NCI-H187 (cell line): ENCODE measurements at regions not wholly inside any gene's neighbourhood (a gene's known extent, or its start where the extent isn't known, plus 50 kb on each side); places are given as distances from the start of the nearest gene placed in this dataset.

ENCODE experiments used
- DNase-seq, 2 experiments: peaks; one replicate each; lab custom pipeline; 2025; lab: John Stamatoyannopoulos, UW

DNA sequence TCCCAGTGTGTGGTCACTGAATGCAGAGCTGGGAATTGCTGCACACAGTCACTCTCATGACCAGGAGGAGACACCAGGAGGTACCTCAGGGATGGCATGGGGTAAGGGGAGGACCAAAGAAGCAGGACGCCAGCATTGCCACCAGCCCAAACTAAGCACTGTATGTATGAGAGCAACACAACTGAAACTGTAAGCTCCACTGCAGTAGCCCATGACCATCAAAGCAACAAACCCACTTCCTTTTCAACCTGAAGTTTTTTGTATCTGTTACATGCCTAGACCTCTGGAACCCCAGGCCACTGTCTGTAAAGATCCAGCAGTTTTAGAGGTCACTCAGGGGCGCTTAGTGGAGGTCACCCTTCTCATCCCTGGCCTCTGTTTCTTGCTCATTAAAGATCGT lies 164.3 kb downstream of the SETD4 start:
- DNase-seq = no peak

DNA sequence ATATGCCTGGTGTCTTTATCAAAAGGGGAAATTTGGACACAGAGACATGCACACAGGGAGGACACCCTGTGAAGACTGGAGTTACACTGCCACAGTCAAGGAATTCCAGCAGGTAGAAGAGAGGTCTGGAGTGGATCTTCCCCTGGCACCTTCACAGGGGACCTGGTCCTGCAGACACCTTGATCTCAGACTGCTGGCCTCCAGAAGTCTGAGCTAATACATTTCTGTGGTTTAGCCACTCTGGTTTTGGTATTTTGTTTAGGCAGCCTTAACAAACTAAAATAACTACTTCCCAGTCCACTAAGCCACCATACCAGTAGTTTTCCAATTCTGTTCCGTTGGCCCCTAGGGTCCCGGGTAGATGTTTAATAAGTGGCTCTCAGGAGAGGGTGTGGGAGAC lies 164.7 kb downstream of the SETD4 start:
- no peak for DNase-seq

GRCh38 chr21:35893156-35893555 lies 167.2 kb downstream of the SETD4 start:
- DNase-seq = no peak

GRCh38 chr21:35886887-35887286 lies 173.4 kb downstream of the SETD4 start:
- no peak for DNase-seq

- no peak for DNase-seq
Observed at GRCh38 chr21:35885942-35886541, 174.3 kb downstream of the SETD4 start.

DNA sequence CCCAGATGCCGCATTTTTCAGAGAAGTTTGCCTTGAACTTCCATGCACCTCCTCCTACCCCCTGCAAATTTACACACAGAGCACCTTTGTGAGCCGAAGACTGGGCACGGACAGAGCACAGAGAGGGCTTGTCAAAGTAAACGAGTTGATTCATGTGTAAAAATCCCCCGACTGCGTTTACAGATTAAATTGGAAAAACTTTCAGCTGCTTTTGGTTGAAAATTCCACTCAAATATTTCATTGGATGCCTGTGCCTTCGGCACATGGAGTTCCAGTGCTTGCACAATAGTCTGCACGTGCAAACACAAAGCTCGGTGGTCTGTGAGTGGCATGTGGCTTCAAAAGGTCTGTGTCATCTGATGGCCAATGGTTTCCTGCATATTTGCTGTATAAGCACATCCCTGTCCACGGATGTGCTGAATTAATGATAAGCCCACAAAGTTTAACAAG lies 177.5 kb downstream of the SETD4 start:
- no peak for DNase-seq

DNA sequence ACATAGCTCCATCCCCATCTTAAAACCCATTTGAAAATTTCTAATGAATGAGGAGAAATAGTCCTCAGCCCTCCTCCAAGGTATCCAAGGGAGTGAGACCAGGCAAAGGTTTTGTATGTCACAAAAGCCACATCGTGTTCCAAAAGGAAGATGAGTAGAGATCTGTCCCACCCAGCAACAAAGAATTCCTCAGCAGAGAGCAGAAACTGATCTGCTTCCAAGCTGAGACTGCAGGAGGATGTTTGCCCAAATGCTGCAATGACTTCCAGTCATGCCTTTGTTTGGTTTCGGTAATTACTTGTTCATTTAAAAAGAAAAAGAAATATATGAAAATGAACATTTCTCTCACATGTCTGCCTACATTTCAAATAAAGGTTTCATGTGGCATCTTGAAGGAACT lies 186.9 kb downstream of the SETD4 start:
- DNase-seq = no peak

DNA sequence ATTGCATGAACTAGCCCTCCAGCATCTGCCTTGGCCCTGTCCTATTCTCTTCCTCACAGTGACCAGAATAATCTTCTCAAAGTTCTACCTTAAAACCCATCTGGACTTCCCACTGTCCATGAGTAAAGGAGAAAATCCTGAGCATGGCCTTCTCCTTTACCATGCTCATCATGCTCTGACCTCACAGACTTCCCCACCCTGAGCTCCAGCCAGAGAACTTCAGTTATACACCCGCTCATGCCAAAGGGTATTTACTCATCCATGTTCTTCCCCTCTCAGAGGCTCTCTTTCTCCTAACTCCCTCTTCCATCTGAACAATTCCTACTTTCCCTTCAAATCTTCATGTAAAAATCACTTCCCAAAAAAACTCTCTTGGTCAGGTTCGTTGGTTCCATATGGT lies 188.4 kb downstream of the SETD4 start:
- no peak for DNase-seq

DNA sequence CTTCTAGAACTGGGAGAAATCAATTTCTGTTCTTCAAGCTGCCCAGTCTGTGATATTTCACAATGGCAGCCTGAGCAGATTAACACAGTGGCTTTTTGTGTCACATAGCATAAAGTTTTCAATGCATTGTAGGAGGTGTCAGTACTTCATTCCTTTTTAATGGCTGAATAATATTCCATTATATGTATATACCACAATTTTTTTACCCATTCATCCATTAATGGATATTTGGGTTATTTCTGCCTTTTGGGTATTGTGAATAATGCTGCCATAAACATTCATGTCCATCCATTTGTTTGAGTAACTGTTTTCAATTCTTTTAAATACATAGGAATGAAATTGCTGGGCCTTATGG lies 191.5 kb downstream of the SETD4 start:
- DNase-seq = no peak

- no peak for DNase-seq
Observed at GRCh38 chr21:35868005-35868868, 192.1 kb downstream of the SETD4 start.

GRCh38 chr21:35864039-35864438 lies 196.3 kb downstream of the SETD4 start:
- no peak for DNase-seq

GRCh38 chr21:35862969-35863368 lies 197.4 kb downstream of the SETD4 start:
- no peak for DNase-seq

DNA sequence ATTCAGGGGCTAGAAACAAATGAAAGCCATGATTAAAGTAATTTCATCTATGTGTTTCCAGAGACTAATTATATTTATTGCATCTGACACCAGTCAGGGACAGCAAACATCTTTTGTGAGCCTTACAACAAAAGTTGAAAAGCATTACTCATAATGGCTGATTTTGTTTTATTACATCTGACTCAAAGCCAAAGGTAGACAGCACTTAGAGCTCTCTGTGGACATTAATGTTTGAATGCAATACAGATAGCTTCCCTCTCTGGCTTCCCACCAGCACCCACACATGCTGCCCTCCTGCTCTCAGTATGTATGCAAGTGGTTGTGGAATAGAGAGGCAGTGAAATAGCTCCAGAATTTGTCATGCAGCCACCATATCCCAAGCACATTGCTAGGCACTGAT lies 198.7 kb downstream of the SETD4 start:
- DNase-seq = no peak

DNA sequence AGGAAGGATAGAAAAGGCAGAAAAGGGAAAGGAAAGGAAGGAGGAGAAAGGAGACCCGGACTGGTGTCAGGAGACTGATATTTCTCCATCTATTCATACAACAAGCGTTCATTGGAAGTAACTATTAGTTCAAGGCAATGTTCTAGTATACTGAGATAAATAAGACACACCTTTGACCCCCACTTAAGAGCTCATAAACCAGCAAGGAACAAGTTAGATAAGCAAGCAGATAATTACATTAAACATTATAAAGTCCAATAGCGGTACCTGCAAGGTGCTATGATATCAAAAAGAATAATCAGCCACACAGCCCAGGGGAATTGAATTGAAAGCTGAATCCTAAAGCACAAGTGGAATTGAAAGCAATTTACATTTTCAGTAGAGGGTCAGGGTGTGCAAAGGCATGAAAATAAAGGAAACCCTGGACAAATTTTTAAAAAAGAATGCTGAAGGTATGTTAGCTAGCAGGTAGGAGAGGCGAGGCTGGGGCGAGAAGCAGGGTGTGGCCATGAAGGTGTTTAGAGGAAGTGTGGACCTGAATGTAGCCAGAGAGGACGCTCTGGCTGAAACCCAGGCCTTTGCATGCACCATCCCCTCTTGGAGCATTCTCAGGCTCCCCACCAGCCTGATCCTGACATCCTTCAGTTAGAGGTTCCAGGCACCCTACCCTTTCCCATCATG lies 200.0 kb downstream of the SETD4 start:
- no peak for DNase-seq

DNA sequence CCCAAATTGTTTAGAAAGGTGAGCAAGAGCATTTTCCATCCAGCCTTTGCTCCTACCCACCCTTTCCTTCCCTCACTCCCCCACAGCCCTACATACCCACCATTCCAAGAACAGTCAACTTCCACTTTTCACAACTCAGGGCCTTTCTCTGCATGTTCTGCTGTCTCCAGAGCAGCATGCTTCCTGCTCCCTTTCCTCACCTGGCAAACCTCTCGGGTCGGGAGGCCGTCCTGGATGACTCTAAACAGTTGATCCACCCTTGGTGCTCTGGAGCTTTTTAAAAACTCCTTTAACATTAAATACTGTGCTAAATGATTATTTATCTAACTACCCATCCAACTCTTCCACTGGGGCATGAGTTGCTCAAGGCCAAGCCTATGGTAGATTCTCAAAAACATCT lies 200.6 kb downstream of the SETD4 start:
- DNase-seq = no peak

DNA sequence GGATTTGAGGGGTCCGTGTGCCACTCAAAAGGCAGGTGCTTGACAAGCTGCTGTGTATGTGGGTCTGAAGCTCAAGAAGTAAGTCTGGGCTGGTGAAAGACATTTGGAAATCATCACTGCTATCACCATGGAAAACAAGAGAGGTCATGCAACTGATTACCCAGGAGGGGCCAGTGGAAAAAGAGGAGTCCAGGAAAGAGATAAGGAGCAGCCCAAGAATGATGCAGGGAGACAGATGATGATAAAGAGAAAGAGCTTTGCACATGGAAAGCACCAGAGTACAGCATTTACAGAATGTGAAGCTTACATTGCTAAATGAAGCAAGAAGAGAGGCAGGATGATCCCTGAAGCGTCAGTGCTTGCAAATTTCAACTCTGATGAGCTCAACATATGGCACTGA lies 203.2 kb downstream of the SETD4 start:
- no peak for DNase-seq

DNA sequence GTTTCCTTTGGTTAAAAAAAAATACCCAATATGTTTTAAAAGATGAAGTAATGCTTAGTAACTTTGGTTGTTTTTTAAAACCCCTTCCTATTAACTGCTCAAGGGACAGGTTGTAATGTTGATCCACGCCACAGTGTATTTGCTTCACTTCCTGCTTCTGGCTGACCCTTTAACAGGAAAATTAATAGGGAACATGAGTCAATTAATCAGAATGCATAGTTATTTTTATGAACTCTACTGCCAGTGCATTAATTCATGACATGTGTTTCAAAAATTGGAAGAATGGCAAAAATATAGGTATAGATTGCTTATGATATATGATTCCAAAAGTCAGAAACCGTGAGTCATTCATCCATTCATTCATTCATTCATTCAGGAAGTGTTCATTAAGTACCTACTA lies 204.8 kb downstream of the SETD4 start:
- no peak for DNase-seq

DNA sequence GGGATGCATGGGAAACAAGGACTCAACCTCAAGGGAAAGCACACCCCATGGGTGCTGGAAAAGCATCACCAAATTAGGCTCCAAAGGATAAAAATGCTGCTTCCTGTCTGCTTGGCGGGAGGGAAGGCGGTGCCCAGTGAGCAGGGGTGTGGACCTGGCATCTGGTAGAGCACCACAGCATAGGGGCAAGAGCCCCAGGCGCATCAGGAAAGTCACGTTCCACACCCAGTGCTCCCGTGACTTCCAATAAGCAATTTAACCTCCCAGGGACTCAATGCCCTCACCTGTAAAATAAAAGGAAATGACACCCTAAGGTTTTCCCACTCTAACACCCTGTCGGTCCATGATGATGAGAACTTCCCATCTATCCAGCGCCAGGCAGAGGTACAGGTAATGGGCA lies 206.0 kb downstream of the SETD4 start:
- no peak for DNase-seq

DNA sequence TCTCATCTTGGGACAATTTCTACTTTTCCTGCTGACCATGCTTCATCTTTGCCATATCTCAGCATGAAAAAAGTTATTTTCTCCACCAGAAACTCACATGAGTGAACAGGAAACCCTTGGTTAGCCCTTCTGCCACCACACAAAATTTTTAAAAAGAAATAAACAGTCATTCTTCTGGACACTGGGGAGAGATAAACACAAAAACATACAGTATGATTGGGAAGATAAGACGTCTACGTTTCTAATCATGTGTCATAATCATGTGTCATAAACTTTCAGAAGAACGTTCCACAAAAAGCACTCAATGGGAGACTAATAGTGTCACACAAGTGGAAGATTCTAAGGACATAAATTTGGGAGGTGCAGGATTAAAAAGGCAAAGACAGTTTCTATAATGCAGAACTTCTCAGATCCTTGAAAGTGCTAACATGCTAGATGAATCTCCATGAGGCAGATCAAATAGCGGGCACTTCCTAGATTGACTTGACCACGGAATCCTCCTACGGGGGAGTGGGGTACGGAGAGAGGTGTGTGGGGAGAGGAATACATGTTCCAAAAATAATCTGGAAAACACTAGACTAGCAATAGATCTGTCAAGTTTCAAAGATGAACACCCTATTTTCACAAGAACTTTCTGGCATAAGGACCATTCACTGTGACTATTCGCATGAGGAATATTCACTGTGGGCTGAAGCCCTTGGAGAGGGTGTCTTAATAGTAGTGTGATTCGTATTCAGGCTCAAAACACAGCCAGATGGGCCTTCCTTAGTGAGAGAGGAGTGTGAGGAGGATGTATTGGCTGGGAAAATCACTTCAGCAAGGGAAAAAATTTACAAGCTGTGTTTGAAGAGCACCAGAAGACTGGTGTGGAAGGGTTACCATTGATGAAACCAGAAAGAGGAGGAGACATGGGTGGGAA lies 206.7 kb downstream of the SETD4 start:
- DNase-seq = no peak

DNA sequence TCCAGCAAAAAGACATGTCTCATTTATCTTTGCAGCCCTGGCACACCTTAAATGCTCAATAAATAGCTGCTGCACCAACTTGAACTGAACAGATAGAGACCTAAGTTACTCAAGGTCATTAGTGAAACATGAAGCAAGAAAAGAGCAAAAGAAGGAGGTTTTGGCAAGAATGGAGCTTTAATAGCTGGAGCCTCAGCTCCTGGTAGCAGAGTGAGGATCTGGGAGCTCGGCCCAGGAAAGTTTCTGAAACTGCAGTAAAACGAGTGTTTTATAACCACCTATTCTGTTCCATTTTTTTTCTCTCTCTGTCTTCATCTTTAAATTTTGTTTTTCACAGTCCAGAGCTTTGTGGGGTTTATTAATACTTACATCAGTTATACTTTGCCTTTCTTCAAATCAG lies 207.5 kb downstream of the SETD4 start:
- DNase-seq = no peak

GRCh38 chr21:35850542-35851103 lies 209.7 kb downstream of the SETD4 start:
- DNase-seq = no peak

DNA sequence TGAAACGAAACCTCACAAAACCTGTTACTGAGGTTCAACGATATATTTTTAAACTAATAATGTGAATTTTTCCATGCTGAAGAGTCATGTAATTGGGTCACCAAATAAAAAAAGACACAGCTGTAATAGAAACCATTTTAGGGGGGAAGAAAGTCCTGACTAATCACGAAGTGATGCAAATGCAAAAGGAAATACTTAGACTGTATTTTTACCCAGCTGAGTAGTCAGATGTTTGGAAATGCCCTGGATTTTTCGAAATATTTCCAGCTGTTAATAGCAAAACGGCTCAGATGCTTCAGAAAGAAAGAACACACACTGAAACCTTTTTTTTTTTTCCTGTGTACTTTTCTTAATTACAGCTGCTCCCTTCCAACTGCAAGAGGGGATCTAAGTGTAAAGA lies 210.3 kb downstream of the SETD4 start:
- DNase-seq = no peak
